Activated CD4-positive, alpha-beta memory T cell treated with anti-CD3 and anti-CD28 coated beads for 36 hours (primary cell): ENCODE measurements at regions not wholly inside any gene's neighbourhood (a gene's known extent, or its start where the extent isn't known, plus 50 kb on each side); places are given as distances from the start of the nearest gene placed in this dataset.

ENCODE experiments used
- CTCF ChIA-PET: fragments of 350-600 bp; sonication (Branson Sonifier 250); formaldehyde crosslinking; loops from one replicate; lab custom pipeline; 2021; ENCODE audit warnings: antibody characterized with exemption, inconsistent platforms; lab: Charles Lee
- POLR2A ChIA-PET: fragments of 350-600 bp; sonication (Branson Sonifier 250); formaldehyde crosslinking; loops from one replicate; lab custom pipeline; 2021; ENCODE audit warnings: antibody characterized with exemption; lab: Charles Lee
- DNase-seq: peaks from one replicate; pipeline ENCODE4 v3.0.0-alpha.2; 2020
- H3K27ac Mint-ChIP-seq: one replicate; pipeline ENCODE4 v1.8.0; 2021; ENCODE audit warnings: mixed read lengths
- H3K27me3 Mint-ChIP-seq: one replicate; pipeline ENCODE4 v1.8.0; 2021; ENCODE audit warnings: mixed read lengths
- H3K36me3 Mint-ChIP-seq: one replicate; pipeline ENCODE4 v1.8.0; 2021; ENCODE audit warnings: mixed read lengths
- H3K4me1 Mint-ChIP-seq: one replicate; pipeline ENCODE4 v1.8.0; 2021; ENCODE audit warnings: low read depth, mixed read lengths
- H3K4me3 Mint-ChIP-seq: one replicate; pipeline ENCODE4 v1.8.0; 2021; ENCODE audit warnings: mild to moderate bottlenecking, mixed read lengths
- H3K9me3 Mint-ChIP-seq: one replicate; pipeline ENCODE4 v1.8.0; 2021; ENCODE audit warnings: mixed read lengths
- intact Hi-C: fragments of 100-400 bp; cut with micrococcal nuclease; formaldehyde crosslinking; loops from one replicate; pipeline ENCODE4 v1.15.1; 2023

DNA sequence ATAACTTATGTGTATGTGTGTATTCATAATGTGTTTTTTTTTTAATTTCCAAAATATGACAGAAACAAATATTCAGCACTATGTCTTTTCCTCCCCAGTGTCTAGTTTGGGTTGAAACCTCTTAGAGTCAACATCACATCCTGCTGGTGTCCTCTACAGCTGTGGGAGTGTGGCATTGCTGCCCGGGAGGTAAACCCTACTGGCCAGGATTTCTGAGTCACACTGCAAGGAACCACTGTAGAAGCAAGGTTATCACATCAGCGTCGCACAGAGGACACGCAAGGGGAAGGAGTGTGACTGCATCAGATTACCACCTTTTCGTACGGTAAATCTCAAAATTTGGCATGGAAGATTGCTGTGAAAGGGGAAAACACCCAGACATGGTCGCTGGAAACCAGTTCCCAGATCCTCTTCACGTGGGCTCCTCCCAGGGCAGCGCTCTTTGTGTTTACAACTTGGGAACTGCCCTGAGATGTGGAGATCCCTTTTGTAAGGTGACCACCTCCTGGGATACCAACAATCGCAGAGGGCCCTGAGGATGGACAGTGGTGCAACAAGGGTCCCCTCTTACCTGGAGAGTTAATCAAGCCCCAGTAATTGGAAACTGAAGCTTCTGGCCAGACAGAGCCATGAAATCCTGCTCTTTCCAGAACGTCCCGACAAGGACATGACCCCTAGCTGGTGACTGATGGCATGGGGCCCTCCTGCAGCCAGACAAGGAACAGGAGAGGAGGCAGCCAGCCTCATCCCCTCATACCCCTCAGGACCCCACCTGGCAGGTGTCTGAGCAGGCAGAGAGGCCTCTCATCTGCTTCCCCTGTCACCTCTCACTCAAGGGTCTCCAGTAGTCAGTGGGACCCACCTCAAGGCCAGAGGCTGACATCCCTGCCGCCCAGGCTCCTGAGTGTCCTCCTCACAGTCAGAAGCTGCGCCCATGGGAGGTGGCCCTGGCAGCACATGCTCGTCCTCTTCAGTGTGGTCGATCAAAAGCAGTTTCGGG is 194.7 kb downstream of the MED10 start:
- DNase-seq: no peak
- intact Hi-C loops: no loop called here
- POLR2A ChIA-PET: no interaction called here
- H3K4me3 Mint-ChIP-seq: no peak overlapping the region
- no peak overlapping the region for H3K27ac Mint-ChIP-seq
- H3K9me3 Mint-ChIP-seq: no peaks in the 10 kb centered on the region
- H3K27me3 Mint-ChIP-seq: peaks cover 5% of the 10 kb centered on the region
- H3K4me1 Mint-ChIP-seq: no peaks in the 10 kb centered on the region
- H3K36me3 Mint-ChIP-seq: no peaks in the 10 kb centered on the region
- CTCF ChIA-PET: no interaction called here

DNA sequence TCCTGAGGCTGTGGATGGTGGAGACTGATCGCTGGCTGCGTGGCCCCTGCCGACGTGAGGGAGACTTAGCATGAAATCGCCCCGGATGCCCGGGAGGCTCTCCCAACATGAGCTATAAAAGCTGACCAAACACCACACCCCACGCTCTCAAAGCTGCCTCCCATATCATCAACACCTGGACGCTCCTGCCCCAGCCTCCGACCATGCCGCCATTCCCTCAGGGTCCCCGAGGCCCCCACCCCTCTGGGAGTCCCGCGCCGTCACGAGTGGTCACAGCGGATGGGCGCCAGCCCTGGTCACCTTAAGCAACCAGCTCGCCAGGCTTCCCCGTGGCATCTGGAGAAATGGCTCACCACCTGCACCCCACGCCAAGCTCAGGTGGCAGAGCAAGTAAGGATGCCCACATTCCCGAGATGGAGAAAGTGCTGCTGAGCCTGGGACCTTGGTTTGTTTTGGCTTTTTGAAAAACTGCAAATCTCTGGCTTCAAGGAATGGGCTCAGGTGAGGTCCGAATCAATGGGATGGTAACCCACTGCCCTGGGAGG is 196.0 kb downstream of the MED10 start:
- POLR2A ChIA-PET: no interaction called here
- CTCF ChIA-PET: no interaction called here
- no peak overlapping the region for H3K27ac Mint-ChIP-seq
- intact Hi-C loops: no loop called here
- H3K4me3 Mint-ChIP-seq: no peak overlapping the region
- no peak for DNase-seq
- H3K27me3 Mint-ChIP-seq: peaks cover 4% of the 10 kb centered on the region
- no peaks in the 10 kb centered on the region for H3K4me1 Mint-ChIP-seq
- H3K36me3 Mint-ChIP-seq: no peaks in the 10 kb centered on the region
- H3K9me3 Mint-ChIP-seq: no peaks in the 10 kb centered on the region

DNA sequence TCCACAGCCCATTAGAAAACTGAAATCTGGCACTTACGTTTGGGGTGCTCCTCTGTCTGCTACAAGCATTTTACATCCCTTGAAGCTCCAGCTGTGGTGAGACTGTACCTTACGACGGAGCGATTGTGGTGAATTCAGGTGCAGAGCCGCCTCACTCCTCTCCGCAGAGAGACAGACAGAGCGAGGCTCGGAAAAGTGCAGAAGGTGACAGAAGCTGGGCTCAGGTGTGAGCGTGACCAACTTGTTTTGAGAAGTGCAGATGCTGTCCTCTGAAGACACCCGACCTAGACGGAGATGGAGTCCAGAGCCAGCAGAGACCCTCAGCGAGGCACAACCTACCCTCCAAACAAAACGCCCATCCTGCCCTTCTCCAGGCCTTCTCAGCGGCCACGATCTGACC is 196.5 kb downstream of the MED10 start:
- ChIA-PET POLR2A (no interaction called here), CTCF (no interaction called here)
- Mint-ChIP-seq H3K9me3 (no peaks in the 10 kb centered on the region), H3K36me3 (no peaks in the 10 kb centered on the region), H3K4me3 (no peak overlapping the region), H3K27ac (no peak overlapping the region), H3K27me3 (peaks cover 4% of the 10 kb centered on the region), H3K4me1 (no peaks in the 10 kb centered on the region)
- intact Hi-C loops: no loop called here
- DNase-seq: no peak

DNA sequence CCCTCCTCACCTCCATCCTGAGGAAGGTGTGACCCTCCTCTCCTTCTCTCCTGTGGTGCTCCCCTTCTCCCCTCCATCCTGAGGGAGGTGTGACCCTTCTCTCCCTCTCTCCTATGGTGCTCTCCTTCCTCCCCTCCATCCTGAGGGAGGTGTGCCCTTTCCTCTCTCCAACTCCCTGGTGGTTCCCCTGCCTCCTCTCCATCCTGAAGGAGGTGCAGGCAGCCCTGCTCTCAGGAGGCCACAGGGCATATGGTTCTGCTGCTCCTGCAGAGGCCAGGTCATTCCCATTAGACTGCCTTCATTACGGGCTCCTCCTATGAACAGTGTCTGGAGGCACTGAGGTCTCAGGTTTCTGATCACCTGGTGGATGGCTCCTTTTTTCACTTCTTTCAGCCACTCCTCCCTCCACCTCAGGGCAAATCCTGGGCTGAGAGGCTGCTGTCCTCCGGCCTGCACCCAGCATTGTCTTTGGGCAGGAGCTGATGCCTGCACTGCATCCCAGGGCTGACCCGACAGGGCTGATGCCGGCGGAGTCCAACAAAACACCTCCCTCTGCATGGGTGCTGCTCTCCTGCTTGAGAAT is 197.1 kb downstream of the MED10 start:
- ChIA-PET CTCF (no interaction called here), POLR2A (no interaction called here)
- Mint-ChIP-seq H3K4me1 (no peaks in the 10 kb centered on the region), H3K27me3 (peaks cover 4% of the 10 kb centered on the region), H3K4me3 (no peak overlapping the region), H3K36me3 (no peaks in the 10 kb centered on the region), H3K27ac (no peak overlapping the region), H3K9me3 (no peaks in the 10 kb centered on the region)
- intact Hi-C loops: no loop called here
- DNase-seq: no peak

DNA sequence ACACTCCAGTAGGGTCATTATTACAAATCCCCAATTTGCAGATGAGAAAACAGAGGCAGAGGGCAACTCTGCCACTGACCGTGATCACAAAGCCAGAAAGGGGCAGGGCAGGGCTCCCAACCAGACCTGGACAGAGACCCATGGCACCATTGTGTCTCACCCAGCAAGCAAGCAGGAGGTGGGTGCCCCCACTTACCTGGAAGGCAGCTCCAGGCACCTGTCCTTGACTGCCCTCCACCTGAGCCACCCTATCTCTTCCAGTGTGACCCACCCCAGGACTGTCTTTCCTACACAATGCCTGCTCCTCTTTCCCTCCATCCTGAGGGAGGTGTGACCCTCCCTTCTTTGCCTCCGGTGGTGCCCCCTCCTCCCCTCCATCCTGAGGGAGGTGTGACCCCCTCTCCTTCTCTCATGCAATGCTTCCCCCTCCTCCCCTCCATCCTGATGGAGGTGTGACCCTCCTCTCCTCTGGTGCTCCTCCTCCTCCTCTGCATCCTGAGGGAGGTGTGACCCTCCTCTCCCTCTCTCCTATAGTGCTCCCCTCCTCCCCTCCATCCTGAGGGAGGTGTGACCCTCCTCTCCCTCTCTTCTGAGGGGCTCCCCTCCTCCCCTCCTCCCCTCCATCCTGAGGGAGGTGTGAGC is 198.0 kb downstream of the MED10 start:
- Mint-ChIP-seq H3K9me3 (no peaks in the 10 kb centered on the region), H3K27ac (no peak overlapping the region), H3K4me3 (no peak overlapping the region), H3K36me3 (no peaks in the 10 kb centered on the region), H3K27me3 (peaks cover 4% of the 10 kb centered on the region), H3K4me1 (no peaks in the 10 kb centered on the region)
- ChIA-PET CTCF (no interaction called here), POLR2A (no interaction called here)
- intact Hi-C loops: no loop called here
- DNase-seq: no peak

DNA sequence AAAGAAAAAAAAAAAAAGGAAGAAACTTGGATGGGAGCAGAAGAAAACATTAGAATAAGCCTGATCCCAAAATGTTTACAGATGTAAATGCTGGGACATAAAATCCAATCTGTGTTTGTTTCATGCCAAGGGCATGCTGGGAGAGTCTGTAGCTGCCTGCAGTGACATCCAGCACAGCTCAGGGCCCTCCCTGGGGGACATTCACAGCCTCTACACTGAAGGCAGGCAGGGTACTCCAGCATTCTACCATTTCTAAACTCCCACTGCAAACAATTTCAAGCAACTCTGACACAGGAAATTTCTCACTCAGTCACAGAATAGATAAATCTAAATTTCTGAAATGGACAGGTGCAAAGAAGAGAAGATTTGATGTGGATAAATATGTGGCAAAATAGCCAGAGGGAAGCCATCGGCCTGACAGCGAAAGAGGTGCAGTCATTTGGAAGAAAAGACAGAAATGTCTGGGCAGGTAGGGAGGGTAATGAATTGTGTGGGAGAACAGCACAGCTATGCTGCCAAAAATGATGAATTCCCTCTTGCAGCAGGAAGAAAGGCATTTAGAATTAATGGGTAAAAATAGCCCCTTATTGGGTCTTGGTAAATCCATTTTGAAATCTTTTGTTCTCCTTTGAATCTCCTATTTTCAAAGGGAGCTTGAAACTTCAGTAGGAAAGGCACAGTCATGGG is 199.4 kb downstream of the MED10 start:
- H3K27ac Mint-ChIP-seq: no peak overlapping the region
- no peak for DNase-seq
- H3K36me3 Mint-ChIP-seq: no peaks in the 10 kb centered on the region
- H3K4me3 Mint-ChIP-seq: no peak overlapping the region
- ChIA-PET POLR2A (no interaction called here), CTCF (no interaction called here)
- H3K27me3 Mint-ChIP-seq: peaks cover 3% of the 10 kb centered on the region
- no peaks in the 10 kb centered on the region for H3K4me1 Mint-ChIP-seq
- H3K9me3 Mint-ChIP-seq: no peaks in the 10 kb centered on the region
- intact Hi-C loops: no loop called here

DNA sequence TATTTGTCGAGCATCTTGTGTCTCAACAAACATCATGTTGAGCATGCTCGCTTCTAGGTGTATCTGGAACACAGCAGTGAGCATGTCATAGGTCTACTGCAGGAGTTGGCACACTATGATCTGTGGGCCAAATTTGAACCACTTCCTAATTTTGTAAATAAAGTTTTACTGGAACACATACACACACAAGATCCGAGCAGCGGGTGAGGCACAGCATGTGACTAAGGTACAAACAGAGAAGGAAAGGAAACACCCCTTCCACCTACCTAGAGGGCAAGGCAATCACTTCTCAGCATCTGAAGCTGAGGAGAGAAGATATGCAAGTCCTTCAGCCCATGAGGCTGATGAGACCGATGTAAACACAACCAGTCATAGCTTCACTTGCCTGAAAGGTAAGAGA is 200.4 kb downstream of the MED10 start:
- Mint-ChIP-seq H3K27ac (no peak overlapping the region), H3K36me3 (no peaks in the 10 kb centered on the region), H3K4me1 (no peaks in the 10 kb centered on the region), H3K27me3 (peaks cover 3% of the 10 kb centered on the region), H3K4me3 (no peak overlapping the region), H3K9me3 (no peaks in the 10 kb centered on the region)
- no peak for DNase-seq
- POLR2A ChIA-PET: no interaction called here
- intact Hi-C loops: no loop called here
- CTCF ChIA-PET: interaction anchor here (0.6 kb wide), 1 partner anchor 11 kb away, joined by 3 read pairs; no protein-coding TSS in a partner anchor

DNA sequence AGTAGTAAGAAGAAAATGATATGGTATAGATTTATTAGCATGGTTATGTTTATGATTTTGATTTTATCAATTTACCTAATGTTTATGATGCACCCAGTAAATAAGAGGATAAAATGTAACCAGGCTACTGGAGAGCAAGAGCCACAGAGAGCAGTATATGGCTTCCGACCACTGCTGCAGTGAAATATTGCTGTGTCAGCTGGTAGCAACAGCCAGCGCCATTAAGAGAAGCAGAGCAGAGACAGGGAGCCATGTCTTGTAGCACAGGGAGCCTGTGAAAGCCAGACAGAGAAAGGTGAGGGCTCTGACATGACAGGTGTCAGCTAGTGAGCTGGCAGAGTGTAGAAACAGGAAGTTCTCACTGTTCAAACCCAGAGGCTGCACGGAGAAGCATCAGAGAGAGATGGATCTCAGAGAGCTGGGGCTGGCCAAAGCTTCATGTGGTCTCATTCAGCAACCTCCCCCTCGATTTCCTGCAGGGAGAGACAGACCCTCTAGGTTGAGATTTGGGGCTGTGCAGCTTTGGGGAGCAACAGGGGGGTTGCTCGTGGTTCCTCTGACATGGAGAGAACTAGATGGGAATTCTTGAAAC is 202.1 kb downstream of the MED10 start:
- Mint-ChIP-seq H3K27me3 (peaks cover 2% of the 10 kb centered on the region), H3K4me1 (no peaks in the 10 kb centered on the region), H3K36me3 (no peaks in the 10 kb centered on the region), H3K27ac (no peak overlapping the region), H3K4me3 (no peak overlapping the region), H3K9me3 (no peaks in the 10 kb centered on the region)
- ChIA-PET POLR2A (no interaction called here), CTCF (no interaction called here)
- no peak for DNase-seq
- intact Hi-C loops: no loop called here

DNA sequence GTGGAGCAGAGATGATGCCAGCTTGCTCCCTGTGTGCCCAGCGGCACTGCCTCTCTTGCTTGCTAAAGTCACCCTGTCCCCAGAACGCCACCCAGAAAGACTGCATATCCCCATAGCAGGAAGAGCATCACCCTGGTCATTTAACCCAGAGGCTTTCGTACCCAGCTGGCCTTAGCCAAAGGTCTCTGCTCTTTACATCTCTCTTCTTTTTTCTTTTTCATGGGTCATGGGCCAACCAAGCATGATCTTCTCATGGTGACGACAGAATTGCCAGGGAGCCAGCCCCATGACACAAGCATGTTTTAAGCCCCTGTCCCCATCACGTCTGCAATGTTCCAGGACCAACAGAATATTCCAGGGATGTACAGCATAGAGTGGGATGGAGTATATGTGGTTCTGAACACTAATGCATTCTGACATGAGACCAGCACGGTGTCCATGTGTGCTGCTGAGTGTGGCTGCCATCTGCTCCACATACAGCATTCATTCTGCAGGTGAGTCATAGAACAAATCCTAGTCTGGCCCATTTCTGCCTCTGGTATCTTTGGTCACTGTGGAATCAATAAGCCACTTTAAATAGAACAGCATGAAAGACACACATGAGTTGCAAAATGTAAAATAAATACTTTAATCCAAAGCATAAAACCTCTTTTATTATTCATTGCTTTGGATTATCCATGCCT is 203.0 kb downstream of the MED10 start:
- intact Hi-C loops: no loop called here
- Mint-ChIP-seq H3K9me3 (no peaks in the 10 kb centered on the region), H3K36me3 (no peaks in the 10 kb centered on the region), H3K4me1 (no peaks in the 10 kb centered on the region), H3K27me3 (peaks cover 5% of the 10 kb centered on the region), H3K27ac (no peak overlapping the region), H3K4me3 (no peak overlapping the region)
- ChIA-PET POLR2A (no interaction called here), CTCF (no interaction called here)
- DNase-seq: no peak

DNA sequence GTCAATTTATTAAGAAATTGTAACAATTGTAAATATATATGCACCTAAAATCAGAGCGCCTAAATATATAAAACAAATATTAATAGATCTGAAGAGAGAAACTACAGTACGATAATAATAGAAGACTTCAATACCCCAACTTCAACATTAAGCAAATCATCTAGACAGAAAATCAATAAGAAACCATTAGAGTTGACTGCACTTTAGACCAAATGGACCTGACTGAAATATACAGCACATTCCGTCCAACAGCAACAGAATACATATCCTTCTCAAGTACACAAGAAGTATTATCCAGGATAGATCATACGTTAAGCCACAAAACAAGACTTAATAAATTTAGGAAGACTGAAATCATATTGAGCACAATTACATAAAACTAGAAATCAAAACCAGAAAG is 208.7 kb downstream of the MED10 start:
- H3K36me3 Mint-ChIP-seq: no peaks in the 10 kb centered on the region
- H3K4me3 Mint-ChIP-seq: no peak overlapping the region
- H3K27ac Mint-ChIP-seq: no peak overlapping the region
- CTCF ChIA-PET: no interaction called here
- no peak for DNase-seq
- H3K27me3 Mint-ChIP-seq: peaks cover 10% of the 10 kb centered on the region
- H3K9me3 Mint-ChIP-seq: no peaks in the 10 kb centered on the region
- intact Hi-C loops: no loop called here
- POLR2A ChIA-PET: no interaction called here
- H3K4me1 Mint-ChIP-seq: no peaks in the 10 kb centered on the region

DNA sequence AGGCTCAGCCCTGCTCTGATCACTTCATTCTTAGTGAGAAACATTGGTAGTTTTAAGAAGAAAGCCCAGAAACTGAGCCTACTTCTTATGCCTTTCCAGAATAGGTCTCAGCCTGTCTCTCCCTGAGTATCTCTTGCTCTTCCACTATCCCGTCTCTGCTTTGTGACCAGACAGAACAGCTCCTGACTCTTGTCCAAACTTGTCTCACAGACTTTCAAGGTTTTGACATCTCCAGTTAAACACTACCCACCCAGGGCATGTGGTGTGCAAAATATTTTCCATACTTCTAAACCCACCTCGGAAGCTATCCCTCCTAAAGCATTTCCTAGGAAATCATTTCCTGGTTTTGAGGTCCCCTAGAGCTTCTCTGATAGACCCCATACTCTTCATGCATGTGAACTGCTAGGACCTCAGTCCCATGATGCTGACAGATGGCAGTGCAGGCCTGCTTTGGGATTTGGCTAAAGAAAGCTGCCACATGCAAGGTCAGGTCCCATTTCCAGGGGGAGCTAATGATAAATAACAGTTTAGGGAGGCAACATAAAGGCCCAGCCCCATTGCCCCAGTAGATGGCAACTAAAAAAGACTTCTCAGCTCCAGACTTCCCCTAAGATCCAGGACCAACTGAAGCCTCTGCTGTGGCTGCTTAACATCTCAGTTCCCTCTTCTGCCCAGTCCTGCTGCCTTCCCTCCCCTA is 211.5 kb downstream of the MED10 start:
- no peak overlapping the region for H3K27ac Mint-ChIP-seq
- H3K4me3 Mint-ChIP-seq: no peak overlapping the region
- ChIA-PET CTCF (interaction anchor here (0.6 kb wide), 2 partner anchors 11 to 461 kb away, joined by 3 read pairs; no protein-coding TSS in a partner anchor), POLR2A (no interaction called here)
- H3K27me3 Mint-ChIP-seq: peaks cover 12% of the 10 kb centered on the region
- no peaks in the 10 kb centered on the region for H3K4me1 Mint-ChIP-seq
- intact Hi-C loops: no loop called here
- DNase-seq: no peak
- H3K9me3 Mint-ChIP-seq: no peaks in the 10 kb centered on the region
- H3K36me3 Mint-ChIP-seq: no peaks in the 10 kb centered on the region
